Endodermal cell (in vitro differentiated cells): ENCODE measurements at regions not wholly inside any gene's neighbourhood (a gene's known extent, or its start where the extent isn't known, plus 50 kb on each side); places are given as distances from the start of the nearest gene placed in this dataset.

Experiments
- DNase-seq: peaks from one replicate; pipeline ENCODE4 v3.0.0-alpha.2; 2017
- H3K27ac ChIP-seq: 2 replicates; pipeline ENCODE4 v1.5.1; 2013; ENCODE audit warnings: mild to moderate bottlenecking, low read depth, low read length, moderate library complexity
- H3K27me3 ChIP-seq: 2 replicates; pipeline ENCODE4 v1.6.1; 2013; ENCODE audit warnings: mild to moderate bottlenecking, low read length, moderate library complexity; ENCODE audit not compliant: insufficient read depth, control insufficient read depth, poor library complexity, severe bottlenecking
- H3K36me3 ChIP-seq: 2 replicates; pipeline ENCODE4 v1.7.0; 2013; ENCODE audit warnings: mild to moderate bottlenecking, low read length, moderate library complexity; ENCODE audit not compliant: control insufficient read depth, insufficient read depth
- H3K4me1 ChIP-seq: one replicate; pipeline ENCODE4 v1.7.0; 2013; ENCODE audit warnings: low read length; ENCODE audit not compliant: control insufficient read depth, insufficient read depth
- H3K4me3 ChIP-seq: 2 replicates; pipeline ENCODE4 v1.5.1; 2013; ENCODE audit warnings: mild to moderate bottlenecking, low read length, moderate library complexity
- H3K9ac ChIP-seq: 2 replicates; pipeline ENCODE4 v1.6.1; 2013; ENCODE audit warnings: mild to moderate bottlenecking, low read length, moderate library complexity; ENCODE audit not compliant: poor library complexity, severe bottlenecking; ENCODE audit errors: extremely low read depth
- H3K9me3 ChIP-seq: 2 replicates; pipeline ENCODE4 v1.6.1; 2013; ENCODE audit warnings: mild to moderate bottlenecking, low read length, moderate library complexity; ENCODE audit not compliant: control insufficient read depth
- H3K27ac Mint-ChIP-seq: 2 replicates; pipeline ENCODE4 v1.8.0; 2020; ENCODE audit warnings: mixed read lengths
- H3K27me3 Mint-ChIP-seq: 2 replicates; pipeline ENCODE4 v1.8.0; 2021; ENCODE audit warnings: mild to moderate bottlenecking, mixed read lengths; ENCODE audit not compliant: insufficient read depth
- H3K36me3 Mint-ChIP-seq: 2 replicates; pipeline ENCODE4 v1.8.0; 2020; ENCODE audit warnings: low read depth, mixed read lengths
- H3K4me1 Mint-ChIP-seq: 2 replicates; pipeline ENCODE4 v1.8.0; 2020; ENCODE audit warnings: mixed read lengths
- H3K4me3 Mint-ChIP-seq: 2 replicates; pipeline ENCODE4 v1.8.0; 2020; ENCODE audit warnings: mild to moderate bottlenecking, moderate library complexity, mixed read lengths
- H3K9me3 Mint-ChIP-seq: 2 replicates; pipeline ENCODE4 v1.8.0; 2020; ENCODE audit warnings: mild to moderate bottlenecking, mixed read lengths
- WGBS, 2 experiments: methylation state at CpG; one replicate each; pipeline versions ENCODE4 v1.1.5 to v1.1.7; 2013; ENCODE audit warnings: missing lambda C conversion rate in 2 of 2, mixed read lengths in 1 of 2; ENCODE audit not compliant: insufficient coverage in 1 of 2, insufficient read length in 1 of 2; 5-methylcytosine and 5-hydroxymethylcytosine counted together
- TF ChIP-seq, protein P1 (sequence below): fragments of 200-600 bp; sonication (generic); conservative IDR thresholded peaks from 2 replicates; pipeline ENCODE4 v1.5.0; 2021; ENCODE audit warnings: antibody characterized with exemption, mild to moderate bottlenecking

DNA sequence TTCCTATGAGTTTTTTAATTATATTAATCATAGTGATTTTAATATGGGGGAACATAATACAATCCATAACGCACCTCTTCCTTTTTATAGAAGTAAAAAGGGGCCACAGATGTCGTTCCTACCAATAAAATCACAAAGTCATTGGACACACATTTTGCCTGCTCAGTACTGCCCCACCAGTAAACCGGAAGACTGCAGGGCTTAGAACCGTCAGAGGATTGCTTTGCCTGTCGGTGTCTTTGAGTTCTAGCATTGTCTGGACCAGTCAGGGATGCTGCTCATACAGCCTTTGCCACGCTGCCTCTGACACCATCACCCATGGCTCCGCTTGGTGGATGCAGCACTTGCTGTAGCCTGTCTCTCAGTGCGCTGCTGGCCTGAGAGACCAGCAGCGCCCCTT, 853.6 kb downstream of the C6orf118 start:
- no peak overlapping the region for H3K4me3 ChIP-seq
- Mint-ChIP-seq H3K36me3 (no peaks in the 10 kb centered on the region), H3K4me1 (no peaks in the 10 kb centered on the region), H3K9me3 (no peaks in the 10 kb centered on the region), H3K4me3 (no peak overlapping the region), H3K27ac (no peak overlapping the region), H3K27me3 (no peaks in the 10 kb centered on the region)
- H3K36me3 ChIP-seq, result no peaks in the 10 kb centered on the region
- H3K9ac ChIP-seq, result no peak overlapping the region
- WGBS, 2 experiments, result 89 to 92% methylated on average over 5 to 9 of the region's 9 CpGs
- no peak overlapping the region for H3K27ac ChIP-seq
- TF ChIP-seq, protein P1, sequence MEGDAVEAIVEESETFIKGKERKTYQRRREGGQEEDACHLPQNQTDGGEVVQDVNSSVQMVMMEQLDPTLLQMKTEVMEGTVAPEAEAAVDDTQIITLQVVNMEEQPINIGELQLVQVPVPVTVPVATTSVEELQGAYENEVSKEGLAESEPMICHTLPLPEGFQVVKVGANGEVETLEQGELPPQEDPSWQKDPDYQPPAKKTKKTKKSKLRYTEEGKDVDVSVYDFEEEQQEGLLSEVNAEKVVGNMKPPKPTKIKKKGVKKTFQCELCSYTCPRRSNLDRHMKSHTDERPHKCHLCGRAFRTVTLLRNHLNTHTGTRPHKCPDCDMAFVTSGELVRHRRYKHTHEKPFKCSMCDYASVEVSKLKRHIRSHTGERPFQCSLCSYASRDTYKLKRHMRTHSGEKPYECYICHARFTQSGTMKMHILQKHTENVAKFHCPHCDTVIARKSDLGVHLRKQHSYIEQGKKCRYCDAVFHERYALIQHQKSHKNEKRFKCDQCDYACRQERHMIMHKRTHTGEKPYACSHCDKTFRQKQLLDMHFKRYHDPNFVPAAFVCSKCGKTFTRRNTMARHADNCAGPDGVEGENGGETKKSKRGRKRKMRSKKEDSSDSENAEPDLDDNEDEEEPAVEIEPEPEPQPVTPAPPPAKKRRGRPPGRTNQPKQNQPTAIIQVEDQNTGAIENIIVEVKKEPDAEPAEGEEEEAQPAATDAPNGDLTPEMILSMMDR, result peak; percentile 64
- H3K9me3 ChIP-seq, result no peaks in the 10 kb centered on the region
- no peaks in the 10 kb centered on the region for H3K27me3 ChIP-seq
- no peaks in the 10 kb centered on the region for H3K4me1 ChIP-seq
- peak; percentile 56 for DNase-seq

DNA sequence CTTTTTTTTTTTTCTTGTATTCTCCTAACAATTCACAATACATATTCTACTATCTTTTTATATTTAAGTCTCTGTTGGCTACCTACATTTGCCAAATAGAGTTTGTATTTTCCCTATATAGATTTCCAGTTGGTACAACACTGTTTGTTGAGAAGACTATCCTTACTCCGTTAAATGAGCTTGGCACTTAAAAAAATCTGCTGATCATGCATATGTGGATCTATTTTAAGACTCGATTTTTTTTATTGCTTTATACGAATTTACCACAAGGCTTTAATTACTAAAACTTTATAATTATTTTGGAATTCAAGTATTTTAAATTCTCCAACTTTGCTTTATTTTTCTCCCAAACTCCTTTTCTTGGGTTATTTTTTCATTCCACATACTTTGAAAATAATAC, 855.6 kb downstream of the C6orf118 start:
- H3K4me3 ChIP-seq, result no peak overlapping the region
- no peak overlapping the region for H3K9ac ChIP-seq
- no peak overlapping the region for H3K27ac Mint-ChIP-seq

DNA sequence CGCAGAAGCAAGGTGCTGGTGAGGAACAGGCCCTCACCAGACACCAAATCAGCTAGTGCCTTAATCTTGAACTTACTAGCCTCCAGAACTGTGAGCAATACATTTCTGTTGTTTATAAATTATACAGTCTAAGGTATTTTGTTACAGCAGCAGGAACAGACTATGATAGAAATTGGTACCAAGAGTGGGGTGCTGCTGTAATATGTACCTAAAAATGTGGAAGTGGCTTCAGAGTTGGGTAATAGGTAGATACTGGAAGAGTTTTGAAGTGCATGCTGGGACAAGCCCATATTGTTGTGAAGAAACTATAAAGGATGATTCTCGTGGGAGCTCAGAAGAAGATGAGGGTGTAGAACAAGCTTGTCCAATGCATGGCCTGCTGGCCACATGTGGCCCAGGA, 866.8 kb downstream of the C6orf118 start:
- no peaks in the 10 kb centered on the region for H3K4me1 ChIP-seq
- H3K9me3 ChIP-seq, result peaks cover 8% of the 10 kb centered on the region
- Mint-ChIP-seq H3K36me3 (no peaks in the 10 kb centered on the region), H3K27ac (no peak overlapping the region), H3K4me1 (no peaks in the 10 kb centered on the region), H3K27me3 (no peaks in the 10 kb centered on the region), H3K9me3 (peaks cover 7% of the 10 kb centered on the region), H3K4me3 (no peak overlapping the region)
- TF ChIP-seq, protein P1, result no peak
- WGBS, 2 experiments, result 91 to 100% methylated on average over 1 to 2 of the region's 2 CpGs
- no peak overlapping the region for H3K27ac ChIP-seq
- no peaks in the 10 kb centered on the region for H3K36me3 ChIP-seq
- no peak for DNase-seq
- no peak overlapping the region for H3K9ac ChIP-seq
- no peak overlapping the region for H3K4me3 ChIP-seq
- no peaks in the 10 kb centered on the region for H3K27me3 ChIP-seq

More for the DNA sequence above, 855.6 kb downstream of the C6orf118 start:
- Mint-ChIP-seq H3K4me1 (no peaks in the 10 kb centered on the region), H3K36me3 (no peaks in the 10 kb centered on the region), H3K4me3 (no peak overlapping the region), H3K9me3 (no peaks in the 10 kb centered on the region), H3K27me3 (no peaks in the 10 kb centered on the region)
- 90 to 100% methylated on average over 1 to 3 of the region's 3 CpGs for WGBS, 2 experiments
- no peak for DNase-seq
- TF ChIP-seq, protein P1, result no peak
- H3K4me1 ChIP-seq, result no peaks in the 10 kb centered on the region
- H3K27me3 ChIP-seq, result no peaks in the 10 kb centered on the region
- H3K9me3 ChIP-seq, result no peaks in the 10 kb centered on the region
- H3K27ac ChIP-seq, result no peak overlapping the region
- H3K36me3 ChIP-seq, result no peaks in the 10 kb centered on the region
